ENCODE measurements at regions not wholly inside any gene's neighbourhood (a gene's known extent, or its start where the extent isn't known, plus 50 kb on each side); places are given as distances from the start of the nearest gene placed in this dataset.
A peak's percentile ranks its signal among the peaks of the same experiment; 100 is the strongest.

DNA sequence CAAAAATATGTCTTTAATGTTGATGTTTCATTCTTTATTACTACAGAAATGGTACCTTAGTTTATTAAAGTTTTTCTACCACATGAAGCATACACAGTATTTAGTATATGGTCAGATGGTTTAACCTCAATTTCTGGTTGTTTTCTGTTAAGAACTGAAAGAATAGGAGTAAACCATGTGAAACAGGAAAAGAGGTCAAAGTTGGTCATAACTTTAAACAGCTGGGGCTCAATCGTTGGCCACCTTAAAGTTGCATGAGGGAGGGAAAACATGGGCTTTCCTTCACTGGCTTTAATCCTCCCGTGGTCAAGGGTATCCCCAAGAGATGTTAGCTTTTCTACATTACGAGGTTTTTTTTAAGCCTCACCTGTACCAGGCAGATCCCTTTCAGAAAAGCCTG, 483.3 kb upstream of the ADAMTS5 start:
- Histone ChIP-seq H3K4me3 (no peak overlapping the region), H3K36me3 (no peaks in the 10 kb centered on the region), H3K4me1 (ENCODE audit: insufficient read depth) (no peaks in the 10 kb centered on the region), H3K27ac (no peak overlapping the region), H3K9me3 (no peaks in the 10 kb centered on the region), H3K27me3 (no peaks in the 10 kb centered on the region)
- intact Hi-C loops (cut with DNase I): no loop called here
- WGBS, 3 donors: 23 to 39% (median 33%) methylated on average over 3 of the region's 3 CpGs
- TF ChIP-seq POLR2A (IDR thresholded peaks at IDR 0.05): no peak
- no peak for TF ChIP-seq EP300 (IDR thresholded peaks at IDR 0.05)
- no peak for DNase-seq

DNA sequence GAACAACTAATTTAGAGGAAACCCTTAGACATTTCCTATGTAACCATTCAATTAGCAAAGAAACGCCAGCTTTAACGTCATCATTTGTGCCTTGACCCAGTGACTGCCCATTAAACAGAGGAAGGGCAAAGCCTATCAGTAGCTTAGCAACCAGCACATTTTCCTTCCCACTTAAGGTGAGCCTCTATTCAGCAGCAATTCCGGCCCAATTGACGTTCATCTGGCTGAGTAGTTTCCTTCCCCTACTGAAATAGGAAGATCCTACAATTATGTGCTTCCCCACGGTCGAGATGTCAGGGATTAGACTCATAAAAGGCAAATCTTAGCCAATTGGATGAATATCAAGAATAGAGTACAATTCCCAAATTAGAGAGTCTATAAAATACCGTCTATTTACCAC, 482.1 kb upstream of the ADAMTS5 start:
- TF ChIP-seq POLR2A (IDR thresholded peaks at IDR 0.05) (no peak), CTCF (IDR thresholded peaks at IDR 0.05) (no peak), EP300 (IDR thresholded peaks at IDR 0.05) (no peak)
- no peaks in the 10 kb centered on the region for H3K4me1 ChIP-seq (ENCODE audit: insufficient read depth)
- intact Hi-C loops (cut with DNase I): no loop called here
- 72 to 83% (median 81%) methylated on average over 7 of the region's 7 CpGs for WGBS, 3 donors
- no peaks in the 10 kb centered on the region for H3K9me3 ChIP-seq
- H3K27me3 ChIP-seq: no peaks in the 10 kb centered on the region
- no peak overlapping the region for H3K4me3 ChIP-seq
- no peak overlapping the region for H3K27ac ChIP-seq
- DNase-seq: peak in 1 of 5 donors; percentile 16
- no peaks in the 10 kb centered on the region for H3K36me3 ChIP-seq

- intact Hi-C loops (cut with DNase I): no loop called here
- no peak for DNase-seq
- H3K4me3 ChIP-seq: no peak overlapping the region
- no peaks in the 10 kb centered on the region for H3K9me3 ChIP-seq
- H3K36me3 ChIP-seq: no peaks in the 10 kb centered on the region
- H3K4me1 ChIP-seq (ENCODE audit: insufficient read depth): no peaks in the 10 kb centered on the region
- 56 to 78% (median 73%) methylated on average over 1 of the region's 1 CpG for WGBS, 3 donors
- H3K27me3 ChIP-seq: no peaks in the 10 kb centered on the region
- TF ChIP-seq EP300 (IDR thresholded peaks at IDR 0.05): no peak
- TF ChIP-seq CTCF (IDR thresholded peaks at IDR 0.05): no peak
- TF ChIP-seq POLR2A (IDR thresholded peaks at IDR 0.05): no peak
- H3K27ac ChIP-seq: no peak overlapping the region
Observed at GRCh38 chr21:27447843-27448242, 481.0 kb upstream of the ADAMTS5 start.

DNA sequence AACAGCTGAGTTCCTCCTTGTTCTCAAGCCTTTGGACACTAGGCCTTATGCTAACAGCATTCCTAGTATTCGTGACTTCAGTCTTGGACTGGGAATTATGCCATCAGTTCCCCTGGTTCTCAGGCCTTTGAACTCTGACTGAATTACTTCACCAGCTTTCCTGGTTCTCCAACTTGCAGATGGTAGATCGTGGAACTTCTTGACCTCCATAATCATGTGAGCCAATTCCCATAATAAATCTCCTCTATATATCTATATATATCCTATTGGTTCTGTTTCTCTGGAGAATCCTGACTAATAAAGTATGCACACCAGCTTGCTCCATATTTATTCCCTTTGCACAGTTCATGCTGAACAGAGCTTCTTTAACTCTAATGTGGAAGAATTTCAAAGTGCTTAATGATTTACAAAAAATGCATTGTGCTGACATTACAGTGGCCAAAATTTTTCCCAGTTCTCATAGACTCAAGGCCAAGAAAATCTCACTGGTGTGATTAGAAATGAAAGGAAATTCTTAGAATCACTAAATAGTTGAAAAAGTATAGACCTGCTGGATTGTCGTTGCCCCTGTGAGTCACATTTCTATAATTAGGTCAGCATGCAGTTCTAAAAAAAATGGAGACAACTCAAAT, 462.9 kb upstream of the ADAMTS5 start:
- DNase-seq: no peak
- intact Hi-C loops (cut with DNase I): no loop called here
- H3K27ac ChIP-seq: peak overlapping the region in 1 of 2 donors; percentile 41

More for the DNA sequence above, 462.9 kb upstream of the ADAMTS5 start:
- TF ChIP-seq EP300 (IDR thresholded peaks at IDR 0.05) (no peak), CTCF (IDR thresholded peaks at IDR 0.05) (no peak), POLR2A (IDR thresholded peaks at IDR 0.05) (no peak)
- H3K9me3 ChIP-seq: no peaks in the 10 kb centered on the region
- H3K27me3 ChIP-seq: no peaks in the 10 kb centered on the region
- H3K36me3 ChIP-seq: no peaks in the 10 kb centered on the region
- WGBS, 3 donors: 1 to 9% (median 8%) methylated on average over 3 of the region's 3 CpGs
- H3K4me3 ChIP-seq: no peak overlapping the region
- H3K4me1 ChIP-seq (ENCODE audit: insufficient read depth): peaks cover 2% of the 10 kb centered on the region
